ENCODE measurements at regions not wholly inside any gene's neighbourhood (a gene's known extent, or its start where the extent isn't known, plus 50 kb on each side); places are given as distances from the start of the nearest gene placed in this dataset.

- no peak for TF ChIP-seq CTCF (optimal IDR thresholded peaks at IDR 0.05 in 1 of 3, IDR thresholded peaks at IDR 0.05 in 1 of 3, conservative IDR thresholded peaks at IDR 0.05 in 1 of 3; ENCODE audit: extremely low read depth in 1 of 3, insufficient read depth in 2 of 3, low read length in 3 of 3)
- TF ChIP-seq EZH2 (IDR thresholded peaks at IDR 0.05; ENCODE audit: low read length) = no peak
Observed at GRCh38 chr18:78105611-78106010, 856.0 kb downstream of the GALR1 start.

Data from keratinocyte (primary cell).